IPS-NIHi11 (cell line): ENCODE measurements at regions not wholly inside any gene's neighbourhood (a gene's known extent, or its start where the extent isn't known, plus 50 kb on each side); places are given as distances from the start of the nearest gene placed in this dataset.
"Not testable (repeated sequence)": the region's sequence is repeated elsewhere in the genome, so short reads cannot be mapped to it uniquely, and the experiment has no call there.

Experiments used
- DNase-seq: peaks from one replicate; pipeline ENCODE4 v3.0.0; 2012; ENCODE audit warnings: mixed read lengths, low spot score

DNA sequence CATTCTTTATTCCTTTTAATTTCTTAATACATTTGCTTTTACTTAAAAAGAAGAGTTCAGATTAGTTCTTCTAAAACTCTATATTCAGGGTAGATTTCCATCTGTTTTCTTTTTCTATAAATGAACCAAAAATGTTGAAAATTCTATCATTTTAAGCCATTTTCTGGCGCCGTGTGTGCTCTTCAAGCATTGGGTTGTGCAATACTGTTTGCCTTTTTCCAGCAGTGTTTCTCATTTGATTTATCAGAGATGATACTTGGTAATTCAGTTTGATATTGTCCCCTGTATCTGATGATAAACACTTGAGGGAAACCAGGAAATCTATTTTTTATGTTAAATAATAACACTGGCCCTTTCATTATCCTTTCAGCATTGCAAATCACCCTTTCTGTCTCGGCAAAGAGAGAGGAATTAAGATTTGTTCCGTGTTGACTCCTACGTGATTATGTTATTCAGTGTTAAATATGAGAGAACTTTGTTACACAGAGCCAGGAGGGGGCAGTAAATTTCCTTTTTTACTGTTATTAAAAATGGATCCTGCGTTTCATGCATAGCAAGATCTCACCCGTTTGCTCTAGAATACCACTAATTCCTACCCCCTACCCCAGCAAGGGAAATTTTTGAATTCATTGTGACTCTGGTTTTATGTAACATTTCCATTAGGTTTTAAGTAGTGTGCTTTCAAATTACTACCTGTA, 606.9 kb upstream of the RBFOX1 start:
- DNase-seq = peak; percentile 28

- not testable (repeated sequence) for DNase-seq
Observed at GRCh38 chr16:6725206-6725605, 607.4 kb upstream of the RBFOX1 start.

- no peak for DNase-seq
Observed at GRCh38 chr16:6722786-6723185, 609.9 kb upstream of the RBFOX1 start.

DNA sequence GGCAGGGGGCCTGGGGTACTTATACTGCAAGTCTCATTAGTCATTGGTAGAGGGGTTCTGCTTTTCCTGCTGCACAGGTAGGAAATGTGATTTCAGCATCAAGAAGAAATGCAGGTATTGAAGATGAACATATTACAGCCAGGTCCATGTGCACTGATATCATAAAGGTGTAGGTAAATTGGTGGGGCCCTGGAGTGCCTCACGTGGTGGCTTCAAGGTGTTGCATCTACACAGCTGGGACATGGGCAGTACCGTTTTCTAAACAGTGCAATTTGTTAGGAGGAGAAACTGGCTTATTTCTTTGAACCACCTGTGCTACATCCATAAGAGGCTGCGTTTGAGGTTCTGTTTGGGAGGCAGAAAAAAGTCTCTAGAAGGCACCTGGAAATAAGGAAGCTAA, 618.1 kb upstream of the RBFOX1 start:
- no peak for DNase-seq

- DNase-seq = no peak
Observed at GRCh38 chr16:6709736-6710135, 622.9 kb upstream of the RBFOX1 start.

DNA sequence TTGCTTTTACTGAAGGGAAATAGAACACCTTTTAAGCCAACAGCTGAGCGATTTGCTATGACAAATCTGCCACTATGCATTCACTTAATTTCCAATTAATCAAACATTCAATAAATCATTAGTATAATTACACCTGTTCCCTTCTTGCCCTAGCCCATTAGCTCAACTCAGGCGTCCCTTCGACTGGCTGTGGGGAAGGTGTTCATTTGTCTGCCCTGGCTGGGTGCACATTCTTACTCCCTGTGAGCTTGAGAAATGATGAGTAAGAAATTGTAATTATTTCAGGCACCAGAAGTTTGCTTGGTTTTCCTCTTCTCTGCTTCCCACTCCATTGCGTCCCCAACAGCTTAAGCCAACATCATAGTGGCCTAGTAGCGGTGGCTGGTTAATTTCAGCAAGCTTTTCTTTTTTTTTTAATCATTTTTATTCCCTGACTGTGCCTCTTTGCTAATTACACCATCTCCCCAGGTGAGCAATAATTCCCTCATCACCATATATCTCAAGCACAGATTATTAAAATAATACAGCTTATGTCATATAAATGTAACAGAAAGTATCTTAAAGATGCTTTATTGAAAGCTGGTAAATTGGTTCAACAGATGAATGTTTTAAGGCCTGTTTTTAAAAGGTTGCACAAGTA, 623.9 kb upstream of the RBFOX1 start:
- no peak for DNase-seq

DNA sequence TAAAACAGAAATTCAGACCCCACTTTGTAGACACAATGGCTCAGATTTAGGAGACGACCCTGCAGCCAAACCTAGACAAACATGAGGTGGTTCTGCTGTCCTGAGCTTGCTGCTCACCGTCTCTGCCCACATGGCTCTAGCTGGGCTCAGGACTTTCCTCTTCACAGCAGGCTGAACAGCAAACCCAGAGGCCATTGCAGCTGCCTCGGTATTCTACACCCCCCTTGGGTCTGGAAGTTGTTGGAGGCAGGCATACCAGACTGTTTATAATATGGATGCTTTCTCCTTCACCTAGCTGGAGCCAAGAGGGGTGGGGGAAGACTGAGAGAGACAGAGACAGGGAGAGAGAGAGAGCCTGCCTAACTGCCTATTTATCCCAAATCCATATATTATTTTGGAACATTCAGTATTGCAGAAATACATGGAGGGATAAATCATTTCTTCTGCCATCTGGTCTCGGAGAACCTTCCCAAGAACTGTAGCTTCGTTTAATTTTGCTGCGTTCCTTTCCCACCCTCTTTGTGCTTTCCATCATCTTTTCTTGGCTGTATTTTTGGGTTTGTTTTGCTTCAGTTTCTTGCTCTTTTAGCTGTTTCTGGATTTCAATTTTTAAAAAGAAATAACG, 628.2 kb upstream of the RBFOX1 start:
- DNase-seq = no peak

DNA sequence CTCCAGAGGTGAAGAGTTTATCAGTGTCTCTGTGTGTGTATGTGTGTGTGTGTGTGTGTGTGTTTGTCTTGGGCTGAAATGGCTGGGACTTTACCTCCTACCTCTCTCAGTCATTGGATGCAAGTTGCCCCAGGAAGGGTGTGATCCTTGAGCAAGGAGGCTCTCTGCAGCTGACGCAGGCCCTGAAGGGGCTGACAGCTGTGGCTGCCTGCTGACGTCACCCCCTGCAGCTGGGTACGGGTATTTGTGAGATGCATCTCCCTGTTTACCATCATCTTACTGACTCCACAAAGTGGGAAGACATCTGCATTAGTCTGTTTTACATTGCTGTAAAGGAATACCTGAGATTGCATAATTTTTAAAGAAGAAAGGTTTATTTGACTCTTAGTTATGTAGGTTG, 631.5 kb upstream of the RBFOX1 start:
- DNase-seq = no peak

DNA sequence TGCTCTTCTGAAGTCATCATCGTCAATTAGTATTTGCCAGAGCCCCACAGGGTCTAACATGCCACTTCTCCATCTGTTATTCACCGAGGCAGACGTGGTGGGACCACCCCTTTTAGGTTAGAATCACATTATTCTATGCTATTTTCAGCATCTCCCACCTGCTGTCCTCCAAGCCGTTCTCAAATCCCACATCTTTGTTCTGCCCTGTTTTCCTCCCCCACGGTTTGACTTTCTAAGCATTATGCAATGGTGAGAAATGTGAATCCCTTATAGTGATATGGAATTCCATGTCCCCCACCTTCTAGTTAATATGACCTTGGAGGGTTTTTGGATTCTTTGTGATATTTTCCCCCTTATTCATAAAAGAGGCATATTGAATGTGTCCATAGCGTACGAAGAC, 634.1 kb upstream of the RBFOX1 start:
- no peak for DNase-seq

GRCh38 chr16:6695666-6696065, 637.0 kb upstream of the RBFOX1 start:
- DNase-seq = no peak

- no peak for DNase-seq
Observed at GRCh38 chr16:6694636-6695035, 638.0 kb upstream of the RBFOX1 start.

DNA sequence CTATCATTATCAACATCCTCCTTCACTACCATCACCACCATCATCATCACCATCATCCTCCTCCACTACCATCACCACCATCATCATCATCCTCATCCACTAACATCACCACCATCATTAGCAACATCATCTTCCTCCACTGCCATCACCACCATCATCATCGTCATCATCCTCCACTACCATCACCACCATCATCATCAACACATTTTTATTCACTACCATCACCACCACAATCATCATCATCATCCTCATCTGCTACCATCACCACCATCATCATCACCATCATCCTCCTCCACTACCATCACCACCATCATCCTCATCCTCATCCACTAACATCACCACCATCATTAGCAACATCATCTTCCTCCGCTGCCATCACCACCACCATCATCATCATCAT, 639.2 kb upstream of the RBFOX1 start:
- DNase-seq = not testable (repeated sequence)

DNA sequence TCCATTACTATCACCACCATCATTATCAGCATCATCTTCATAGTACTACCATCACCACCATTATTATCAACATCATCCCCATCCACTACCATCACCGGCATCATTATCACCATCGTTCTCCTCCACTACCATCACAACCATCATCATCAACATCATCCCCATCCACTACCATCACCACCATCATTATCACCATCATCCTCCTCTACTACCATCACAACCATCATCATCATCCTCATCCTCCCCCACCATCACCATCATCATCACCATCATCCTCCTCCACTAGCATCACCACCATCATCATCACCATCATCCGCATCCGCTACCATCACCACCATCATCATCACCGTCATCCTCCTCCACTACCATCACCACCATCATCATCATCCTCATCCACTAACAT, 639.8 kb upstream of the RBFOX1 start:
- no peak for DNase-seq

DNA sequence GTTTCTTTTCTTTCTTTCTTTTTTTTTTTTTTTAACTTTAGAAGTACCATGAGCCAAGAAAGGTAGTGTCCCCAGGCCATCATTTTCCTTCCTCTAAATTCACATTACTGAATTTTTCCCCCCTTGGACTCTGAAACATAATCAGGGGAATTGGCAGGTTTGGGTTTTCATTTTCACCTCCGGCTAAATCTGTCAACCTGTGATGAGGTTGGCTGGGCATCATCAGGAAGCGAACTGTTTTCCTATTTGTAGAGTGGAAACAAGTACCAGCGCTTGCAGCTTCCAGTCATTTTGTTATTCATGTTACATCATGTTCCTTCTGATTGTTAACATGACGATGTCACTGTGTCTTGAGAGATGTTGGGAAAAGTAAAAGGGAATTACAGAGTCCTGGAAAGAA, 641.9 kb upstream of the RBFOX1 start:
- DNase-seq = no peak

DNA sequence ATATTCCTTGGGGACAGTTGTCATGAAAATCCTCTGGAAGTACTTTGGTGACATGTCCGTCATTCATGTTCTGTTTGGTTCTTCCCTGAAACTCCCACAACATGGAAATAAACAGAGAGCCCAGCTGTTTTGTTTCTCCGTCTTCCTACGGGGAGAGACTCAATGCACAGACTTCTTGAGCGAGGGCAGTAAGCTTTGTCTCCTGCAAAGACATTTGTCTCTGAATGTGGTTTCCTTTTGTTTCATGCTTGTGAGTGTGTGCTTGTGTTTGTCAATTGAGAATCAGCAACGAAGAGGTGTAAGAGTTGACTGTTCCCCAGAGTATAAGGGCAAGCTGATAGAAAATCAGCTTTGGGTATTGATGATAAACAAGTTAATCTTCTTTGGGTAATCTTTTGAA, 643.0 kb upstream of the RBFOX1 start:
- no peak for DNase-seq

GRCh38 chr16:6687593-6687992, 645.1 kb upstream of the RBFOX1 start:
- DNase-seq = no peak

DNA sequence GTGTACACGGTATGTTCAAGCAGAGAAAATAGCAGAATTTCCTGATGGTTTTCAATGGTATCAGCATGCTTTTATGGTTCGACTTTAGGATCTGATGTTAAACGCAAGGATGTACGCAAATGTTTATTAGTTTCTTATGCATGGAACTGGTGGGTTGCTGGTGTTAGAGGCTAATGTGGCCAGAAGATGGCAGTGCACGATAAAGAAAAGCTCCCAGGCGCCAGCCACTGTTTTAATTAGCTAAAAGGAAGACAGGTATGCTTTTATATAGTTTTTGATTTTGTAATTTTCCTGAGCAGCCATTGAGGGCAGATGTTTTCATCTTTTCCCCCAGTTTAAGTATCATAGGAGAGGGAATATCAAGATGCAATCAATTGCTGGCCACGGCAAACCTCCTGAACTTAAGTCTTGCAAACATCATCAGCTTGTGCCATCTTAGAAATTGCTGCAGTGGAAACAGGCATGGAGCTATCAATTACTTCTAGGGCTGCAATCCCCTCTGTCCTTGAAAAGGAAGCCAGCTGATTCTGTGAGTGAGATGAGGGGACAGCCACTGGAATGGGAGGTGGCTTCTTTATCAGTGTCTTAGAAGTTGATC, 648.5 kb upstream of the RBFOX1 start:
- DNase-seq = peak; percentile 18

DNA sequence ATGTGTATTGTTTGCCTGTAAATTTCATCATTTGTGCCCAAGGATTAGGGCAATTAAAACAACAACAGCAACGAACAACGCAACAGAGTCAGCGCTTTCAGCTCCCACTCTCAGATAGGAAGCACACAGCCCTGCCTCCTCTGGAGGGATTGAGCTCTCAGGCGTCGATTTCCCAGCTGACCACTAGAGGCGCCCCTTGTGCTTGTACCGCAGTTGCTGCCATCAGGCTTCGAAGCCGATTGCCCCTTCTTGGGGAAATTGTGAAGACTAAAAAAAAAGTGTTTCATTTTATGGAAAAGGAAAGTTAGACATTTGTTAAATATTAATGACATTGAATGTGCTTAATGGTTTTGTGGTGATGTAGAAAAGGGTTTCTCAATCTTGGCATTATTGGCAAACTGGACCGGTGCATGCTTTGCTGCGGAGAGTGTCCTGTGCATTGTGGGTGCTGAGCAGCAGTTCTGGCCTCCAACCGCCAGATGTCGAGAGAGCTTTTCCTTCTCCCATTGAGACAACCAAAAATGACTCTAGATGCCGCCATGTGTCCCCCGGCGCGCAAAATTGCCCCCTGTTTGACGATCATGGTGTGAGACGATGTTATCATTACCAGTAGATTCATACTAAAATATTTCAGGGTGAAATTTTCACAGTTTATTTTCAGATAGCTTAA, 650.4 kb upstream of the RBFOX1 start:
- peak; percentile 70 for DNase-seq

- DNase-seq = no peak
Observed at GRCh38 chr16:6678586-6678985, 654.1 kb upstream of the RBFOX1 start.

DNA sequence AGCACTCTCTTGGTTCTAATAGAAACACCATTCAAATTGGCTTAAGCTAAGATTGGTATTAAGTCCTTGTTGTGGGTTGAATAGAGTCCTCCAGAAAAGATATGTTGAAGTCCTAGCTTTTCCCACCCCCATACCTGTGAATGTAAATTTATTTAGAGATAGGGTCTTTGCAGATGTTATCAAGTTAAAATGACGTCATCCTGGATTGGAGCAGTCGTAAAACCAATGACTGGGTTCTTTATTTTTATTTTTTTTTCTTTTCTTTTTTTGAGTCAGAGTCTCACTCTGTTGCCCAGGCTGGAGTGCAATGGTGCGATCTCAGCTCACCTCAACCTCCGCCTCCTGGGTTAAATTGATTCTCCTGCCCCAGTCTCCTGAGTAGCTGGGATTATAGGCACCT, 658.6 kb upstream of the RBFOX1 start:
- DNase-seq = no peak

GRCh38 chr16:6672507-6672906, 660.1 kb upstream of the RBFOX1 start:
- no peak for DNase-seq

- DNase-seq = no peak
Observed at GRCh38 chr16:6667393-6667792, 665.3 kb upstream of the RBFOX1 start.

DNA sequence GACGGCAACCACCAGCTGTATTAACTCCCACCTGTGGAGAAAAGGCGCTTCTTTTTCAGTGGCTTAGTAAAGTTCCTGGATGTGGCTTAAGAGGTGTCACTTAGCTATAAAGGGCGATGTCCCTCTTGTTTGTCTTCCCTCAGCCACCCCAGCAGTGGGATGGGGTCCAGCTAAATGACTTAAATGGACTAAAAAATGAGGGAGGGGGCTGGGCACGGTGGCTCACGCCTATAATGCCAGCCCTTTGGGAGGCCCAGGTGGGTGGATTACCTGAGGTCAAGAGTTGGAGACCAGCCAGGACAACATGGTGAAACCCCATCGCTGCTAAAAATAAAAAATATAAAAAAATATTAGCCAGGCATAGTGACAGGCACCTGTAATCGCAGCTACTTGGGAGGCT, 667.5 kb upstream of the RBFOX1 start:
- no peak for DNase-seq
